Esophagus (tissue), 2 donors: ENCODE measurements at regions not wholly inside any gene's neighbourhood (a gene's known extent, or its start where the extent isn't known, plus 50 kb on each side); places are given as distances from the start of the nearest gene placed in this dataset.
A peak's percentile ranks its signal among the peaks of the same experiment; 100 is the strongest.

Experiments
- H3K27ac ChIP-seq, 2 donors: one replicate each; pipeline ENCODE4 v1.5.1; 2013; ENCODE audit warnings: low read depth in 2 of 2, mild to moderate bottlenecking in 2 of 2, inconsistent platforms in 1 of 2, low read length in 1 of 2, moderate library complexity in 1 of 2
- H3K27me3 ChIP-seq, 2 donors: one replicate each; pipeline ENCODE4 v1.6.1; 2013; ENCODE audit warnings: low read length in 2 of 2, control low read depth in 1 of 2, mild to moderate bottlenecking in 1 of 2; ENCODE audit not compliant: insufficient read depth in 2 of 2, control insufficient read depth in 1 of 2
- H3K36me3 ChIP-seq, 2 donors: one replicate each; pipeline ENCODE4 v1.6.1; 2013; ENCODE audit warnings: low read length in 1 of 2; ENCODE audit not compliant: control insufficient read depth in 2 of 2, insufficient read depth in 2 of 2
- H3K4me1 ChIP-seq, 2 donors: one replicate each; pipeline ENCODE4 v1.6.1; 2013; ENCODE audit warnings: low read length in 1 of 2; ENCODE audit not compliant: control insufficient read depth in 2 of 2, insufficient read depth in 2 of 2
- H3K4me3 ChIP-seq, 2 donors: one replicate each; pipeline ENCODE4 v1.5.1; 2013; ENCODE audit warnings: low read length in 2 of 2, mild to moderate bottlenecking in 2 of 2, low read depth in 1 of 2, moderate library complexity in 1 of 2
- H3K9me3 ChIP-seq, 2 donors: one replicate each; pipeline ENCODE4 v1.6.1; 2013; ENCODE audit warnings: mild to moderate bottlenecking in 2 of 2, low read depth in 1 of 2, low read length in 1 of 2, moderate library complexity in 1 of 2; ENCODE audit not compliant: control insufficient read depth in 2 of 2, insufficient read depth in 1 of 2
- WGBS, 2 donors: extraction: QIAGEN DNeasy Blood & Tissue Kit; methylation state at CpG; one replicate each; pipeline ENCODE4 v1.1.7; 2013; 5-methylcytosine and 5-hydroxymethylcytosine counted together
- donor health status: healthy with polysubstance abuse.
- donor health status: Bipolar disorder and iron deficiency.

DNA sequence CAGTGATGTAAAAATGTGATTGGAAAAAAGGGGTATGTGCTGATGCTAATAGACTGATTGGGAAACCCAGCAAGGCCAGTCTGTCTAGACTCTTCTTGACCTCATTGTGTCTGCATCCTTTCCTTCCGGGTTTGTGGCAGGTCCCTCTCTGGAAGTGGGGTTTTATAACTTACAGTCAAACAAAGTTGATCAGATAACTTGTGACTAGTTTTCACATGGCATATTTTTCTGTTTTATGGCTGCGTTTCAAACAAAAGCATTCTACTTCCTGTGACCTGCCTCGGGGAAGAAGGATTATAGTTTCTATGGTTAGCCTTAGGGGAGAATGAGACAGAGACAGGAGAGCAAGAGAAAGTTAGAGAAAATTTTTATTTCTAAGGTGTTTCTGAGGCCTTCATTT lies 188.7 kb upstream of the HNMT start:
- Histone ChIP-seq H3K4me1 (no peaks in the 10 kb centered on the region), H3K36me3 (no peaks in the 10 kb centered on the region), H3K9me3 (no peaks in the 10 kb centered on the region), H3K27me3 (peaks cover 0 to 2% of the 10 kb centered on the region in 2 donors), H3K4me3 (no peak overlapping the region), H3K27ac (no peak overlapping the region)
- WGBS, 2 donors, result 35 to 40% methylated on average over 3 of the region's 3 CpGs

DNA sequence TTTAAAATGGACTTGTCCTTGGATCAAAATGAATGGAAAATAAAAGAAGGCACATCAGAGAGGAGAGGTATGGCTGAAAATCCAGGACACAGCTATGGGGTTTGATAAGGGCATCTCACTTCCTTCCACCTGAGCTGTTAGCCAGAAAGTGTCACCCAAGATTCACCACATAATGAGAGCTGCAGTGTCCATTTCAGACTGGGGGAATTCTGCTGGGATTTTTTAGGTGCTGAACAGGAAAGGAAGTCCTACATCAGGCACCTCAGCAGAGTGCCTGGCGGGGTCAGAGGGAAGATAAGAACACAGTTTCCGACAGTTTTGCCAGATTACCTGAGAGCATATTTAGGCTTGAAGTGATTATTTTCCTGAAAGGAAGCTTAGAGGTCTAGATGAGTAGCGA lies 187.6 kb upstream of the HNMT start:
- Histone ChIP-seq H3K36me3 (no peaks in the 10 kb centered on the region), H3K27me3 (peaks cover 0 to 2% of the 10 kb centered on the region in 2 donors), H3K27ac (no peak overlapping the region), H3K4me3 (no peak overlapping the region), H3K4me1 (no peaks in the 10 kb centered on the region), H3K9me3 (no peaks in the 10 kb centered on the region)
- 73 to 74% methylated on average over 3 of the region's 3 CpGs for WGBS, 2 donors

DNA sequence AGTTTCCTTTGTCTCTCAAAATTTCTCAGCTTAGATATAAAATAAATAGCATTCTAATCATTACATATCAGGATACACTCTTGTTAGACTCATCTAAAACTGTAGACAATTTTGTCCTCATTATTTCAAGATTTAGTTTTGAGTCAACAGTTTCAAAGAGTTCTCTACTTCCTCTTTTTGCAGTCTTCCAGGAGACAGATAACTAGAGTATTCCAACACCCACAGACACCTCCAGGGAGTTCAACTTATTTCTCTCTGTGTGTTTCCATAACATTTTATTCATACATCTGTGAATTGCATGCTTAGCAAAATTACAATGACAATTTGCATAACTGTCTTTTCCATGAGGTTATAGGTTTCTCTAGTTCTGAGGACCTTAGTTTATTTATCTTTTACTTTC lies 166.6 kb upstream of the HNMT start:
- no peak overlapping the region for H3K27ac ChIP-seq
- H3K9me3 ChIP-seq, result peaks cover 0 to 2% of the 10 kb centered on the region in 2 donors
- peaks cover 0 to 3% of the 10 kb centered on the region in 2 donors for H3K27me3 ChIP-seq
- H3K4me1 ChIP-seq, result no peaks in the 10 kb centered on the region
- no peaks in the 10 kb centered on the region for H3K36me3 ChIP-seq
- H3K4me3 ChIP-seq, result no peak overlapping the region

DNA sequence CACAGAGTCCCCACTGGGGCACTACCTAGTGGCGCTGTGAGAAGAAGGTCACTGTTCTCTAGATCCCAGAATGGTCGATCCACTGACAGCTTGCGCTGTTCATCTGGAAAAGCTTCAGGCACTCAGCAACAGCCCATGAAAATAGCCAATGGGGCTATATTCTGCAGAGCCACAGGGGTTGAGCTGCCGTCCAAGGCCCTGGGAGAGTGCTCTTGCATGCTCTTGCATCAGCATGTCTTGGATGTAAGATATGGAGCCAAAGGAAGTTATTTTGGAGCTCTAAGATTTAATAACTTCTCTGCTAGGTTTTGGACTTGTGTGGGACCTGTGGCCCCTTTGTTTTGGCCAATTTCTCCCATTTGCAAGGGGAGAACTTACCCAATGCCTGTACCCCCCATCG lies 164.7 kb upstream of the HNMT start:
- no peaks in the 10 kb centered on the region for H3K4me1 ChIP-seq
- peaks cover 0 to 3% of the 10 kb centered on the region in 2 donors for H3K27me3 ChIP-seq
- H3K36me3 ChIP-seq, result no peaks in the 10 kb centered on the region
- H3K27ac ChIP-seq, result no peak overlapping the region
- H3K4me3 ChIP-seq, result no peak overlapping the region
- peaks cover 0 to 2% of the 10 kb centered on the region in 2 donors for H3K9me3 ChIP-seq
- 83 to 87% methylated on average over 5 of the region's 5 CpGs for WGBS, 2 donors

DNA sequence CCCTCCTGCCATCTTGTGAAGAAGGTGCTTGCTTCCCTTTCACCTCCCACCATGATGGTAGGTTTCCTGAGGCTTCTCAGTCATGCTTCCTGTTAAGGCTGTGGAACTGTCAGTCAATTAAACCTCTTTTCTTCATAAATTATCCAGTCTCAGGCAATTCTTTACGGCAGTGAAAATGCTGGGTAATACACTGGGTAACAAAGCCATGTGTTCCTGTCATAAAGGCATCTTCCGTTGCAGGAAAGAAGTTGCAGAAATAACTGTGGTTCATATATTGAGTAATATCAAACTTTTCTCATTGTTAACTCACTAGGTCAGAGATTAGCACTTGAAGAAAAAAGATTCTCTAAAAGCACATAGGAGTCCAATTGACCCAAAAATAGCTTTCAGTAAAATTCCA lies 163.9 kb upstream of the HNMT start:
- H3K4me3 ChIP-seq, result no peak overlapping the region
- WGBS, 2 donors, result 64 to 75% methylated on average over 2 of the region's 2 CpGs
- H3K9me3 ChIP-seq, result peaks cover 0 to 2% of the 10 kb centered on the region in 2 donors
- H3K27me3 ChIP-seq, result peaks cover 0 to 3% of the 10 kb centered on the region in 2 donors
- H3K4me1 ChIP-seq, result no peaks in the 10 kb centered on the region
- H3K27ac ChIP-seq, result no peak overlapping the region
- no peaks in the 10 kb centered on the region for H3K36me3 ChIP-seq

DNA sequence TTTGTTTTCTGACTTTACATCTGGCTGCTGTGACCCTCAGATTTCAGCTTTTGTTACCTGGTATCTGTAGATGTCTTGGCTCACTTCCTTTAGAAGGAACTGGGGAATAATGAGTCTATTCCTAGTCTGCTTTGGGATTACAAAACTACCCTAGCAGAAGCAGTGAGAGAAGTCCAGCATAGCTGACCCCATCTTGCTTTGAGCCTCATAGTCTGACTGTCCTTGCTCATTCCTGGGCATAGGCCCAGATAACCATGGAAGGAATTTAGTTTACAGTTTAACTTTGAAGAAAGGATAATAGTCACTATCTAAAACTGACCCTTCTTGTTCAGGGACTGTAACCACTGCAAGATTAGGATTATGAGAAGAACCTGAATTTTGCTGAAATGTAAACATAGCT lies 163.0 kb upstream of the HNMT start:
- Histone ChIP-seq H3K9me3 (peaks cover 0 to 2% of the 10 kb centered on the region in 2 donors), H3K36me3 (no peaks in the 10 kb centered on the region), H3K4me3 (no peak overlapping the region), H3K27me3 (peaks cover 0 to 3% of the 10 kb centered on the region in 2 donors), H3K27ac (no peak overlapping the region), H3K4me1 (no peaks in the 10 kb centered on the region)

DNA sequence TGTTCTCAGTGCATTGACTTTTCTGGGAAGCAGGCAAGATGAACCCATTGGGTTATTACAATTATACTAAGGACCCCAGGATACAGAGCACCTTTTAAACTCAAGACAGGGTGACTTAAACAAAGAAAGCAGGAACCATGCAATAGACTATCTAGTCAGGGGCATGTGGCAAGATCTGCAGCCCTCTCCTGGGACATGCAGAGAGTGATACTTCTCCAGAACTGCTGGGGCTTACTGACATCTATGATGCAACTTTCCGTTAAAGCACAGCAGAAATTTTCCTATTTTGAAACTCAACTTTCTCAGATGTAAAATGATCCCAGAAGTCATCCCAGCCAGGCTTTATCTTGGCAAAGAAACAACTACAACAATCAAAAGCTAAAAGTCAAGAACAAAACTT lies 162.2 kb upstream of the HNMT start:
- H3K9me3 ChIP-seq, result peaks cover 0 to 2% of the 10 kb centered on the region in 2 donors
- H3K4me1 ChIP-seq, result no peaks in the 10 kb centered on the region
- peaks cover 0 to 3% of the 10 kb centered on the region in 2 donors for H3K27me3 ChIP-seq
- no peaks in the 10 kb centered on the region for H3K36me3 ChIP-seq
- H3K4me3 ChIP-seq, result no peak overlapping the region
- WGBS, 2 donors, result 88 to 89% methylated on average over 1 of the region's 1 CpG
- no peak overlapping the region for H3K27ac ChIP-seq

DNA sequence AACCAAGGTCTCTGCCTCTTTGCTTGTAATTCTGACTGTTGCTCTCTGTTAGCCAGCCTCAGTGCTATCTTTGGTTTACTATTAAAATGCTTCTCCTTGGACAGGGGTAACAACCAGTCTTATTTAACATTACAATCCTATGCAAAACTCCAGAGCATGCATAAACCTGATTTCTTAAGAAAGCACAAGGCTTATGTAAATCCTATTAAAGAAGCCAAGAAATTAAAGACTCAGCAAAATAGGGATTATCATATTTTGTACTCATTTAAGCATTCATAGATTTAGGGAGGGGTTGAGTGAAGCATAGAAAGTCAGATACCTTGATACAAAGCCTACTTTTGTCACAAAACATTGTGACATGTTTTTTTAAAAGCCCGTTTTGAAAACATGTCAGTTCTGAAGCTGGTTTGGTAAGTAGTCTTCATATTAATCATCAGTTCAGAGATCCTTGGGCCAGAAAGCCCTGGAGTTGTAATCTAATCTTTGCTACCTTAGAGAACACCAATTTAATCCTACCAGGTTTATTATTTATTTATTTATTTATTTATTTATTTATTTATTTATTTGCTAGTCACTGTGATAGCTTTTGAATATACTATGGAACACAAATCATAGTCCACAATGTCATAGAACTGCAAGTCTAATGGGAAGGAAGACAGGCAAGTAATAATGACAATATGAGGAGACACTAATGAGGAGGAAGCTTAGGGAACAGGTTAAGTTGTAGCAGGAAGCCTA lies 158.0 kb upstream of the HNMT start:
- 0 to 18% methylated on average over 1 of the region's 1 CpG for WGBS, 2 donors
- Histone ChIP-seq H3K27me3 (no peaks in the 10 kb centered on the region), H3K4me1 (no peaks in the 10 kb centered on the region), H3K9me3 (no peaks in the 10 kb centered on the region), H3K4me3 (no peak overlapping the region), H3K27ac (peak overlapping the region in 1 of 2 donors; percentile 52), H3K36me3 (no peaks in the 10 kb centered on the region)

DNA sequence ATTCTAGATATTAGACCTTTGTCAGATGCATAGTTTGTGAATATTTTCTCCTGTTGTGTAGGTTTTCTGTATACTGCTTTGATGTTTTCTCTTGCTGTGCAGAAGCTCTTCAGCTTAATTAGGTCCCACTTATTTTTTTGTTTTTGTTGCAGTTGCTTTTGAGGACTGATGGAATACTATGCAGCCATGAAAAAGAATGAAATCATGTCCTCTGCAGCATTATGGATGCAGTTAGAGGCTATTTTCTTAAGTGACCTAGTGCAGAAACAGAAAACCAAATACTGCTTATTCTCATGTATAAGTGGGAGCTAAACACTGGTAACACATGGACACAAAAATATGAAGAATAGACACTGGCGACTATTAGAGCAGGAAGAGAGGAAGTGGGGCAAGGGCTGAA lies 155.0 kb upstream of the HNMT start:
- Histone ChIP-seq H3K27me3 (no peaks in the 10 kb centered on the region), H3K4me3 (no peak overlapping the region), H3K27ac (no peak overlapping the region), H3K9me3 (no peaks in the 10 kb centered on the region), H3K4me1 (no peaks in the 10 kb centered on the region), H3K36me3 (no peaks in the 10 kb centered on the region)
- WGBS, 2 donors, result 96 to 98% methylated on average over 1 of the region's 1 CpG

DNA sequence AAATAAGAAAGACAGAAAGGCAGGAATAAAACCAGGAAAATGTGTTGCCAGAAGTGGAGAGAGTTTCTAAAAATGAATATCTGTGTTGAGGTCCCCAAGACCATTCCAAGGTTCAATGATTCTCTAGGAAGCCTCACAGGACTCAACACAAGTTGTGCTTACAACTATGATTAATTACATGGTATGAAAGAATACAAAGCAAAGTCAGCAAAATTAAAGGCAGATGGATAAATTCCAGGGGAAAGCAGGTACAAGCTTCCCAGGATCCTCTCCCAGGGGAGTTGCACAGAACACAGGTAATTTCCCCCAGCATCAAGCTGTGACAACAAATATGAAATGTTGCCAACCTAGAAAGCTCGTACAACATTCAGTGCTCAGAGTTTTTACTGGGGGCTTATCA lies 154.4 kb upstream of the HNMT start:
- Histone ChIP-seq H3K9me3 (no peaks in the 10 kb centered on the region), H3K4me1 (no peaks in the 10 kb centered on the region), H3K27me3 (no peaks in the 10 kb centered on the region), H3K27ac (no peak overlapping the region), H3K4me3 (no peak overlapping the region), H3K36me3 (no peaks in the 10 kb centered on the region)
- 48 to 64% methylated on average over 1 of the region's 1 CpG for WGBS, 2 donors
